ENCODE measurements at regions not wholly inside any gene's neighbourhood (a gene's known extent, or its start where the extent isn't known, plus 50 kb on each side); places are given as distances from the start of the nearest gene placed in this dataset.

DNA sequence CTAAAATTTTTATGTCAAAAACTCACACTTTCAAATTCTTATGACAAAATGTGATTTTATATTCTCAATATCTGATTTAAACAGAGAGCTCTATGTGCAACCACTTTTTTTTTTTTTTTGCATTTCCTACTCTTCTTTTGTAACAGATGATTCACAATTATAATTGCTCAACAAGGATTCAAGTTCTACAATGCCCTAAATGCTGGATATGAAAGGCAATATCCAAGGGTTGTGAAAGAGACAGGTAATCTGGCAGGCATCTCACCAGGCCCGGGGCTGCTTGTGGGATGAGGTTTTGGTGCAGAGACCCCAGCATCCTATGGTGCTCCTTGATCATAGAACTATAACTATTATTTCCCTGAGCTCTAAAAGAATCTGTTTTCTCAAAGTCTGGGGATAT is 363.6 kb upstream of the NBEA start:
- Mint-ChIP-seq H3K4me1 (ENCODE audit: low read depth) (peaks cover 4% of the 10 kb centered on the region), H3K27me3 (ENCODE audit: low read depth) (peaks cover 2% of the 10 kb centered on the region), H3K9me3 (ENCODE audit: low read depth) (no peaks in the 10 kb centered on the region), H3K27ac (ENCODE audit: unreplicated experiment) (no peak overlapping the region), H3K36me3 (ENCODE audit: low read depth) (no peaks in the 10 kb centered on the region), H3K4me3 (ENCODE audit: unreplicated experiment) (no peak overlapping the region)
- no peak for DNase-seq (ENCODE audit: low spot score)
- TF ChIP-seq, protein P1, sequence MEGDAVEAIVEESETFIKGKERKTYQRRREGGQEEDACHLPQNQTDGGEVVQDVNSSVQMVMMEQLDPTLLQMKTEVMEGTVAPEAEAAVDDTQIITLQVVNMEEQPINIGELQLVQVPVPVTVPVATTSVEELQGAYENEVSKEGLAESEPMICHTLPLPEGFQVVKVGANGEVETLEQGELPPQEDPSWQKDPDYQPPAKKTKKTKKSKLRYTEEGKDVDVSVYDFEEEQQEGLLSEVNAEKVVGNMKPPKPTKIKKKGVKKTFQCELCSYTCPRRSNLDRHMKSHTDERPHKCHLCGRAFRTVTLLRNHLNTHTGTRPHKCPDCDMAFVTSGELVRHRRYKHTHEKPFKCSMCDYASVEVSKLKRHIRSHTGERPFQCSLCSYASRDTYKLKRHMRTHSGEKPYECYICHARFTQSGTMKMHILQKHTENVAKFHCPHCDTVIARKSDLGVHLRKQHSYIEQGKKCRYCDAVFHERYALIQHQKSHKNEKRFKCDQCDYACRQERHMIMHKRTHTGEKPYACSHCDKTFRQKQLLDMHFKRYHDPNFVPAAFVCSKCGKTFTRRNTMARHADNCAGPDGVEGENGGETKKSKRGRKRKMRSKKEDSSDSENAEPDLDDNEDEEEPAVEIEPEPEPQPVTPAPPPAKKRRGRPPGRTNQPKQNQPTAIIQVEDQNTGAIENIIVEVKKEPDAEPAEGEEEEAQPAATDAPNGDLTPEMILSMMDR (IDR thresholded peaks at IDR 0.05), result no peak

- H3K27me3 Mint-ChIP-seq (ENCODE audit: low read depth), result peaks cover 2% of the 10 kb centered on the region
- peaks cover 4% of the 10 kb centered on the region for H3K4me1 Mint-ChIP-seq (ENCODE audit: low read depth)
- DNase-seq (ENCODE audit: low spot score), result no peak
- H3K4me3 Mint-ChIP-seq (ENCODE audit: unreplicated experiment), result no peak overlapping the region
- H3K9me3 Mint-ChIP-seq (ENCODE audit: low read depth), result no peaks in the 10 kb centered on the region
- TF ChIP-seq, protein P1 (IDR thresholded peaks at IDR 0.05), result no peak
- no peak overlapping the region for H3K27ac Mint-ChIP-seq (ENCODE audit: unreplicated experiment)
- no peaks in the 10 kb centered on the region for H3K36me3 Mint-ChIP-seq (ENCODE audit: low read depth)
Measured at GRCh38 chr13:34578917-34579316, 363.2 kb upstream of the NBEA start.

GRCh38 chr13:34583181-34583580 is 358.9 kb upstream of the NBEA start:
- Mint-ChIP-seq H3K4me1 (ENCODE audit: low read depth) (peaks cover 7% of the 10 kb centered on the region), H3K4me3 (ENCODE audit: unreplicated experiment) (no peak overlapping the region), H3K36me3 (ENCODE audit: low read depth) (peaks cover 1% of the 10 kb centered on the region), H3K27me3 (ENCODE audit: low read depth) (no peaks in the 10 kb centered on the region), H3K27ac (ENCODE audit: unreplicated experiment) (no peak overlapping the region), H3K9me3 (ENCODE audit: low read depth) (peaks cover 3% of the 10 kb centered on the region)
- TF ChIP-seq, protein P1 (IDR thresholded peaks at IDR 0.05), result no peak
- no peak for DNase-seq (ENCODE audit: low spot score)

GRCh38 chr13:34587576-34587975 is 354.5 kb upstream of the NBEA start:
- H3K4me3 Mint-ChIP-seq (ENCODE audit: unreplicated experiment), result no peak overlapping the region
- DNase-seq (ENCODE audit: low spot score), result no peak
- H3K36me3 Mint-ChIP-seq (ENCODE audit: low read depth), result peaks cover 1% of the 10 kb centered on the region
- TF ChIP-seq, protein P1 (IDR thresholded peaks at IDR 0.05), result no peak
- peaks cover 5% of the 10 kb centered on the region for H3K9me3 Mint-ChIP-seq (ENCODE audit: low read depth)
- H3K27ac Mint-ChIP-seq (ENCODE audit: unreplicated experiment), result no peak overlapping the region
- peaks cover 3% of the 10 kb centered on the region for H3K4me1 Mint-ChIP-seq (ENCODE audit: low read depth)
- H3K27me3 Mint-ChIP-seq (ENCODE audit: low read depth), result no peaks in the 10 kb centered on the region

DNA sequence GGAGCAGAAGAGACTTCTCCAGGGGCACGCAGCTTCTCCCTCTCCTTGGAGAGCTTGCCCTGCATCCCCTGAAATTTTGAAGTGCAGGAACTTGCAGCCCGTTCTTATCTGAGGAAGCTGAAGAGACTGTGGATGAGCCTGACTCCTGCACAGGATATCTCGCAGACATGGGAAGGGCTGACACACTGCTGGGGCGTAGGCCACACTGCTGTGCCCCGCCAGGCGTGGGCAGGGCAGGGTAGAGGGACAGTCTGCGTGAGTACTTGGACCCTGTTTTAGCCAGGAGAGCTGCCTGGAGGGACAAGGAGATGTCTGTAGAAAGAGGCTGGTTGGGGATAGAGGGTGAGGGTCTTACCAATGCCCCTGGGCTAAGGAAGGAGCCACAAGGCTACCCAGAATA is 353.7 kb upstream of the NBEA start:
- no peak for DNase-seq (ENCODE audit: low spot score)
- H3K36me3 Mint-ChIP-seq (ENCODE audit: low read depth), result peaks cover 1% of the 10 kb centered on the region
- H3K9me3 Mint-ChIP-seq (ENCODE audit: low read depth), result peaks cover 5% of the 10 kb centered on the region
- no peak overlapping the region for H3K4me3 Mint-ChIP-seq (ENCODE audit: unreplicated experiment)
- peaks cover 3% of the 10 kb centered on the region for H3K4me1 Mint-ChIP-seq (ENCODE audit: low read depth)
- no peak overlapping the region for H3K27ac Mint-ChIP-seq (ENCODE audit: unreplicated experiment)
- TF ChIP-seq, protein P1 (IDR thresholded peaks at IDR 0.05), result no peak
- no peaks in the 10 kb centered on the region for H3K27me3 Mint-ChIP-seq (ENCODE audit: low read depth)
